Panc1 (cell line): ENCODE measurements at regions not wholly inside any gene's neighbourhood (a gene's known extent, or its start where the extent isn't known, plus 50 kb on each side); places are given as distances from the start of the nearest gene placed in this dataset.

Experiments used
- ATAC-seq: fragments of 200-7000 bp; cut with Tn5 transposase; 2 replicates; pipeline ENCODE4 v1.9.1; 2020; ENCODE audit warnings: mild to moderate bottlenecking, moderate library complexity
- BruUV-seq: library from RNA; stranded (reverse); fragments of 400-500 nt; replicated peaks from 2 replicates; lab custom pipeline; 2021; lab: Mats Ljungman, UMichigan
- CTCF ChIA-PET: fragments of 300-600 bp; sonication (Branson Sonifier 250); formaldehyde crosslinking; loops from one replicate; lab custom pipeline; 2022; ENCODE audit warnings: antibody characterized with exemption; lab: Charles Lee
- POLR2A ChIA-PET: fragments of 300-600 bp; sonication (Branson Sonifier 250); formaldehyde crosslinking; loops from one replicate; lab custom pipeline; 2022; ENCODE audit warnings: antibody characterized with exemption; lab: Charles Lee
- DNase-seq: peaks from one replicate; pipeline ENCODE4 v3.0.0-alpha.2; 2010; ENCODE audit warnings: low read depth, low spot score
- H3K27ac ChIP-seq: 2 replicates; pipeline ENCODE4 v1.5.1; 2011; ENCODE audit warnings: mild to moderate bottlenecking, low read length, inconsistent platforms
- H3K27me3 ChIP-seq: fragments of 200-500 bp; sonication (Bioruptor generic); 2 replicates; pipeline ENCODE4 v1.6.0; 2014; ENCODE audit warnings: low read length, inconsistent platforms; ENCODE audit not compliant: control insufficient read depth, insufficient read depth
- H3K36me3 ChIP-seq: fragments of 200-500 bp; sonication (Bioruptor generic); 2 replicates; pipeline ENCODE4 v1.5.1; 2014; ENCODE audit warnings: inconsistent platforms, mild to moderate bottlenecking, low read length, moderate library complexity; ENCODE audit not compliant: control insufficient read depth, insufficient read depth
- H3K4me1 ChIP-seq: 2 replicates; pipeline ENCODE4 v1.5.1; 2011; ENCODE audit warnings: inconsistent platforms, mild to moderate bottlenecking, low read length, moderate library complexity; ENCODE audit not compliant: control insufficient read depth, insufficient read depth
- H3K4me3 ChIP-seq, 2 experiments: 2 replicates each; pipeline ENCODE4 v1.5.1; 2011 to 2012; ENCODE audit warnings: low read depth in 2 of 2, low read length in 2 of 2, mild to moderate bottlenecking in 2 of 2, inconsistent platforms in 1 of 2, moderate library complexity in 1 of 2
- H3K9me3 ChIP-seq: fragments of 200-500 bp; sonication (Bioruptor generic); 2 replicates; pipeline ENCODE4 v1.5.1; 2014; ENCODE audit warnings: low read depth, mild to moderate bottlenecking, inconsistent platforms, low read length, moderate library complexity; ENCODE audit not compliant: control insufficient read depth, insufficient read depth
- POLR2AphosphoS5 ChIP-seq: IDR thresholded peaks from 2 replicates; pipeline ENCODE4 v1.6.1; 2012; ENCODE audit warnings: mild to moderate bottlenecking, low read depth, low read length, moderate library complexity
- SIN3A ChIP-seq: IDR thresholded peaks from 2 replicates; pipeline ENCODE4 v1.6.1; 2012; ENCODE audit warnings: low read depth, mild to moderate bottlenecking, low read length, moderate library complexity, borderline replicate concordance; ENCODE audit not compliant: insufficient read depth
- TCF7L2 ChIP-seq: IDR thresholded peaks from 2 replicates; pipeline ENCODE4 v1.6.1; 2011; ENCODE audit warnings: mild to moderate bottlenecking, low read depth, low read length, inconsistent platforms
- in situ Hi-C: cut with HindIII; loops from 2 replicates; pipeline ENCODE4 v1.10.0; 2016; ENCODE audit warnings: low sequenced_read_pairs, low pct_unique_long_range_greater_than_20kb
- intact Hi-C: fragments of 100-400 bp; cut with micrococcal nuclease; formaldehyde crosslinking; loops from one replicate; pipeline ENCODE4 v1.10.0; 2022; ENCODE audit not compliant: unreplicated experiment
- TF ChIP-seq, protein P1 (sequence below), 2 experiments: IDR thresholded peaks; 2 replicates each; pipeline ENCODE4 v1.6.1; 2011 to 2012; ENCODE audit warnings: low read depth in 2 of 2, control low read depth in 1 of 2, low read length in 1 of 2, mild to moderate bottlenecking in 1 of 2, moderate library complexity in 1 of 2; ENCODE audit not compliant: insufficient read depth in 1 of 2
- TF ChIP-seq, protein P2 (sequence below): fragments of 450-650 bp; IDR thresholded peaks from 2 replicates; pipeline ENCODE4 v1.5.1; 2017; ENCODE audit warnings: mild to moderate bottlenecking

DNA sequence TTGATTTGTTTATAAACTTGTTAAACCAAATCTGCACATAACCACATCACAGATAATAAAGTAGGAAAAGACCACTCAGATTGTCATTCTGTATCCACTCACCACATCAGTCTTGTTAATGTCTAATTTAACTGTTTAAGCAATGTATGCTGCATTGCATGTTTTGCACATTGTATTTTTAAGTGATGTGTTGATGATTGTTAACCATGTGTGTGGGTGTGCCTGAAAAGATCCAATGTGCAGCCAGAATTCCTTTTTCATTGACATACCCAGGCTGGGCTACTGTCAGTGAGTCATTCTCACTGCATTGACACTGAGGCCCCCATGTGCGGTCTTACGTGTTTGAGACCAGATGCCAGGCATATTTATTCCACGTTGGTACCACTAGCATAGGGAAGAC, 167.3 kb downstream of the TRMT11 start:
- CTCF ChIA-PET = no interaction called here
- H3K9me3 ChIP-seq = no peaks in the 10 kb centered on the region
- POLR2A ChIA-PET = no interaction called here
- ATAC-seq (no peak), DNase-seq (no peak)
- no peaks in the 10 kb centered on the region for H3K36me3 ChIP-seq
- in situ Hi-C loops (no loop called here), intact Hi-C loops (no loop called here)
- H3K4me1 ChIP-seq = no peaks in the 10 kb centered on the region
- no peak overlapping the region for H3K4me3 ChIP-seq
- no peak for TF ChIP-seq SIN3A
- TF ChIP-seq, protein P1, sequence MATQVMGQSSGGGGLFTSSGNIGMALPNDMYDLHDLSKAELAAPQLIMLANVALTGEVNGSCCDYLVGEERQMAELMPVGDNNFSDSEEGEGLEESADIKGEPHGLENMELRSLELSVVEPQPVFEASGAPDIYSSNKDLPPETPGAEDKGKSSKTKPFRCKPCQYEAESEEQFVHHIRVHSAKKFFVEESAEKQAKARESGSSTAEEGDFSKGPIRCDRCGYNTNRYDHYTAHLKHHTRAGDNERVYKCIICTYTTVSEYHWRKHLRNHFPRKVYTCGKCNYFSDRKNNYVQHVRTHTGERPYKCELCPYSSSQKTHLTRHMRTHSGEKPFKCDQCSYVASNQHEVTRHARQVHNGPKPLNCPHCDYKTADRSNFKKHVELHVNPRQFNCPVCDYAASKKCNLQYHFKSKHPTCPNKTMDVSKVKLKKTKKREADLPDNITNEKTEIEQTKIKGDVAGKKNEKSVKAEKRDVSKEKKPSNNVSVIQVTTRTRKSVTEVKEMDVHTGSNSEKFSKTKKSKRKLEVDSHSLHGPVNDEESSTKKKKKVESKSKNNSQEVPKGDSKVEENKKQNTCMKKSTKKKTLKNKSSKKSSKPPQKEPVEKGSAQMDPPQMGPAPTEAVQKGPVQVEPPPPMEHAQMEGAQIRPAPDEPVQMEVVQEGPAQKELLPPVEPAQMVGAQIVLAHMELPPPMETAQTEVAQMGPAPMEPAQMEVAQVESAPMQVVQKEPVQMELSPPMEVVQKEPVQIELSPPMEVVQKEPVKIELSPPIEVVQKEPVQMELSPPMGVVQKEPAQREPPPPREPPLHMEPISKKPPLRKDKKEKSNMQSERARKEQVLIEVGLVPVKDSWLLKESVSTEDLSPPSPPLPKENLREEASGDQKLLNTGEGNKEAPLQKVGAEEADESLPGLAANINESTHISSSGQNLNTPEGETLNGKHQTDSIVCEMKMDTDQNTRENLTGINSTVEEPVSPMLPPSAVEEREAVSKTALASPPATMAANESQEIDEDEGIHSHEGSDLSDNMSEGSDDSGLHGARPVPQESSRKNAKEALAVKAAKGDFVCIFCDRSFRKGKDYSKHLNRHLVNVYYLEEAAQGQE (IDR thresholded peaks at IDR 0.05; ENCODE audit: insufficient read depth in 1 of 2, low read depth in 2 of 2, low read length in 1 of 2) = no peak
- no peak for TF ChIP-seq TCF7L2
- TF ChIP-seq, protein P2, sequence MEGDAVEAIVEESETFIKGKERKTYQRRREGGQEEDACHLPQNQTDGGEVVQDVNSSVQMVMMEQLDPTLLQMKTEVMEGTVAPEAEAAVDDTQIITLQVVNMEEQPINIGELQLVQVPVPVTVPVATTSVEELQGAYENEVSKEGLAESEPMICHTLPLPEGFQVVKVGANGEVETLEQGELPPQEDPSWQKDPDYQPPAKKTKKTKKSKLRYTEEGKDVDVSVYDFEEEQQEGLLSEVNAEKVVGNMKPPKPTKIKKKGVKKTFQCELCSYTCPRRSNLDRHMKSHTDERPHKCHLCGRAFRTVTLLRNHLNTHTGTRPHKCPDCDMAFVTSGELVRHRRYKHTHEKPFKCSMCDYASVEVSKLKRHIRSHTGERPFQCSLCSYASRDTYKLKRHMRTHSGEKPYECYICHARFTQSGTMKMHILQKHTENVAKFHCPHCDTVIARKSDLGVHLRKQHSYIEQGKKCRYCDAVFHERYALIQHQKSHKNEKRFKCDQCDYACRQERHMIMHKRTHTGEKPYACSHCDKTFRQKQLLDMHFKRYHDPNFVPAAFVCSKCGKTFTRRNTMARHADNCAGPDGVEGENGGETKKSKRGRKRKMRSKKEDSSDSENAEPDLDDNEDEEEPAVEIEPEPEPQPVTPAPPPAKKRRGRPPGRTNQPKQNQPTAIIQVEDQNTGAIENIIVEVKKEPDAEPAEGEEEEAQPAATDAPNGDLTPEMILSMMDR = no peak
- TF ChIP-seq POLR2AphosphoS5 = no peak
- H3K27me3 ChIP-seq = no peaks in the 10 kb centered on the region
- H3K27ac ChIP-seq = no peak overlapping the region
- BruUV-seq = no TSS peak

DNA sequence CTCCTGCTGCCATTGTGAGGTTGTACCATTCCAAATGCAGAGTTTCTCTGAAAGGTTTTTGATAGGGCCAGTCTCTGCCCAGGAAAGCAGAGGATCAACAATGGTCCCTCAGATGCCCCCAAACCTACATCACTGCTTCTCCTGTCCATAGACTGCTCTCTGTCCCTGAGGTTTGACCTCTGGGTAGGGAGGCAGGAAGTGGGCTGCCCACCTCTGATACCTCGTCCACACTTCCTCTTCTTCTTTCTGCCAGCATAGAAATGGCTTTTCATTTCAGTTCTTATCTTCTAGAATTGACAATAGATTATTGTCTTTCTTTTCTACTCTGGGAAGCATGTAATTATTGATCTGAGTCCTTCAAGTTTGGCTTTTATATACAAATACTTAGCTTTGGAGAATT, 170.6 kb downstream of the TRMT11 start:
- POLR2A ChIA-PET = no interaction called here
- Histone ChIP-seq H3K27me3 (no peaks in the 10 kb centered on the region), H3K27ac (no peak overlapping the region), H3K4me3 (no peak overlapping the region), H3K9me3 (no peaks in the 10 kb centered on the region), H3K36me3 (no peaks in the 10 kb centered on the region), H3K4me1 (no peaks in the 10 kb centered on the region)
- intact Hi-C loops (no loop called here), in situ Hi-C loops (no loop called here)
- TF ChIP-seq TCF7L2 (no peak), SIN3A (no peak), POLR2AphosphoS5 (no peak)
- TF ChIP-seq, protein P2 = no peak
- CTCF ChIA-PET = no interaction called here
- ATAC-seq (no peak), DNase-seq (no peak)
- BruUV-seq = no TSS peak
